ENCODE measurements at regions not wholly inside any gene's neighbourhood (a gene's known extent, or its start where the extent isn't known, plus 50 kb on each side); places are given as distances from the start of the nearest gene placed in this dataset.

DNA sequence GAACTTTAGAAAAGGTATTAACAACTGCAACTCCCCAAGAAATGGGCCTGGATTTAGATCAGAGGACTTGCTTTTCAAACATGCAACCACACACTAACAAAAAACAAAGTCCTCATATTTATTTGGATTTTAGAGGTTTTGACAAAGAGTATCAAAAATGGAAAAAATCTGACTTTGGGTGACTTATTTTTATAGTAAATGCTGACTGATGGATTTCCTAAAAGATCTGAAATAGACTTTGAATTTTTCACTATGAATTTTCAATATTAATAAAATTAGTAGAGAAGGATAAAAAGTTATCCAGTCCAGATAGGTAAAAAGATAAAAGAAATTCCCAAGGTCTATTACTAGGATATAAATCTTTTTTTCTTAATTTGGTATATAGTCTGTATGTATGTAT lies 253.5 kb downstream of the KCNJ2 start:
- H3K27ac ChIP-seq = no peak overlapping the region
- TF ChIP-seq, protein P1, sequence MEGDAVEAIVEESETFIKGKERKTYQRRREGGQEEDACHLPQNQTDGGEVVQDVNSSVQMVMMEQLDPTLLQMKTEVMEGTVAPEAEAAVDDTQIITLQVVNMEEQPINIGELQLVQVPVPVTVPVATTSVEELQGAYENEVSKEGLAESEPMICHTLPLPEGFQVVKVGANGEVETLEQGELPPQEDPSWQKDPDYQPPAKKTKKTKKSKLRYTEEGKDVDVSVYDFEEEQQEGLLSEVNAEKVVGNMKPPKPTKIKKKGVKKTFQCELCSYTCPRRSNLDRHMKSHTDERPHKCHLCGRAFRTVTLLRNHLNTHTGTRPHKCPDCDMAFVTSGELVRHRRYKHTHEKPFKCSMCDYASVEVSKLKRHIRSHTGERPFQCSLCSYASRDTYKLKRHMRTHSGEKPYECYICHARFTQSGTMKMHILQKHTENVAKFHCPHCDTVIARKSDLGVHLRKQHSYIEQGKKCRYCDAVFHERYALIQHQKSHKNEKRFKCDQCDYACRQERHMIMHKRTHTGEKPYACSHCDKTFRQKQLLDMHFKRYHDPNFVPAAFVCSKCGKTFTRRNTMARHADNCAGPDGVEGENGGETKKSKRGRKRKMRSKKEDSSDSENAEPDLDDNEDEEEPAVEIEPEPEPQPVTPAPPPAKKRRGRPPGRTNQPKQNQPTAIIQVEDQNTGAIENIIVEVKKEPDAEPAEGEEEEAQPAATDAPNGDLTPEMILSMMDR (IDR thresholded peaks at IDR 0.05) = no peak
- H3K4me1 ChIP-seq (ENCODE audit: control insufficient read depth in 1 of 2, insufficient read depth in 1 of 2, low read depth in 1 of 2, low read length in 1 of 2) = no peaks in the 10 kb centered on the region
- H3K4me3 ChIP-seq (ENCODE audit: low read depth in 1 of 2, low read length in 1 of 2) = no peak overlapping the region
- H3K36me3 ChIP-seq = no peaks in the 10 kb centered on the region
- H3K9me3 ChIP-seq = no peaks in the 10 kb centered on the region
- H3K27me3 ChIP-seq = no peaks in the 10 kb centered on the region

DNA sequence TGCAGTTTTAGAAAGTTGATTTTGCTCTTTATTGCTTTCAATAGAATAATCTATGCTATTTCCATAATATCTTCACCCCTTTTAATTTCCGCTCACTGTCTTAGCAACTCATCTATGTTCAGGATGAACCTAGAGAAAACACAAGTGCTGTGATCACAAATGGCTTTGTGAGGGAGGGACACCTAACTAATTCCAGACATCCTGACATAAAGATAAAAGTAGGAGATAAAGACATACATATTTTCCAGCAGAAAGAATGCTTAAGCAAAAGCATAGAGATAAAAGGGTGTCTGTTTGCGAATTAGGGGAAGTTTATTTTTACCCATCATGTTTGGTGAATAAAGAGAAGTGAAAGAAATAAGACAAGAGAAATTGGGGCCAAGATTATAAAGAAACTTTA lies 254.2 kb downstream of the KCNJ2 start:
- Histone ChIP-seq H3K4me3 (ENCODE audit: low read depth in 1 of 2, low read length in 1 of 2) (no peak overlapping the region), H3K27ac (no peak overlapping the region), H3K36me3 (no peaks in the 10 kb centered on the region), H3K27me3 (no peaks in the 10 kb centered on the region), H3K9me3 (no peaks in the 10 kb centered on the region), H3K4me1 (ENCODE audit: control insufficient read depth in 1 of 2, insufficient read depth in 1 of 2, low read depth in 1 of 2, low read length in 1 of 2) (no peaks in the 10 kb centered on the region)
- TF ChIP-seq, protein P1 (IDR thresholded peaks at IDR 0.05) = no peak

DNA sequence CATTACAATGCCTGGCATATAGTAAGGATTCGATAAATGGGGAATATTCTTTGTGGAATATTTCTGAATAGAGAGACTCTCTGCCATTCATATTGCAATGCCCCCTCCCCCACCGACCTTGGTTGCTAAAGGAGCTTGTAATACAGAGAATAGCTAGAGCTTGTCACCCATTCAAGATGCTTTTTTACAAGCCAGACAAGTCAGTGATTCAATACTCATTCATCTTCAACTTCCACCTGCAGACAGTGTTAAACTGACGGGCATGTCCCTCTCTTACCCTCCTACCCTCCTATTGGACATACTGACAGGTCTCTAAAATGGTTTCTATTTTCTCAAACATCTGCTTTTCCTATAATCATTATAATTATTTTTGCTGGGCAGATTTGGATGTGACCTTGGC lies 257.4 kb downstream of the KCNJ2 start:
- H3K27me3 ChIP-seq = peaks cover 6% of the 10 kb centered on the region
- H3K4me3 ChIP-seq (ENCODE audit: low read depth in 1 of 2, low read length in 1 of 2) = no peak overlapping the region
- TF ChIP-seq, protein P1 (IDR thresholded peaks at IDR 0.05) = no peak
- no peaks in the 10 kb centered on the region for H3K9me3 ChIP-seq
- no peaks in the 10 kb centered on the region for H3K36me3 ChIP-seq
- H3K4me1 ChIP-seq (ENCODE audit: control insufficient read depth in 1 of 2, insufficient read depth in 1 of 2, low read depth in 1 of 2, low read length in 1 of 2) = no peaks in the 10 kb centered on the region
- no peak overlapping the region for H3K27ac ChIP-seq

DNA sequence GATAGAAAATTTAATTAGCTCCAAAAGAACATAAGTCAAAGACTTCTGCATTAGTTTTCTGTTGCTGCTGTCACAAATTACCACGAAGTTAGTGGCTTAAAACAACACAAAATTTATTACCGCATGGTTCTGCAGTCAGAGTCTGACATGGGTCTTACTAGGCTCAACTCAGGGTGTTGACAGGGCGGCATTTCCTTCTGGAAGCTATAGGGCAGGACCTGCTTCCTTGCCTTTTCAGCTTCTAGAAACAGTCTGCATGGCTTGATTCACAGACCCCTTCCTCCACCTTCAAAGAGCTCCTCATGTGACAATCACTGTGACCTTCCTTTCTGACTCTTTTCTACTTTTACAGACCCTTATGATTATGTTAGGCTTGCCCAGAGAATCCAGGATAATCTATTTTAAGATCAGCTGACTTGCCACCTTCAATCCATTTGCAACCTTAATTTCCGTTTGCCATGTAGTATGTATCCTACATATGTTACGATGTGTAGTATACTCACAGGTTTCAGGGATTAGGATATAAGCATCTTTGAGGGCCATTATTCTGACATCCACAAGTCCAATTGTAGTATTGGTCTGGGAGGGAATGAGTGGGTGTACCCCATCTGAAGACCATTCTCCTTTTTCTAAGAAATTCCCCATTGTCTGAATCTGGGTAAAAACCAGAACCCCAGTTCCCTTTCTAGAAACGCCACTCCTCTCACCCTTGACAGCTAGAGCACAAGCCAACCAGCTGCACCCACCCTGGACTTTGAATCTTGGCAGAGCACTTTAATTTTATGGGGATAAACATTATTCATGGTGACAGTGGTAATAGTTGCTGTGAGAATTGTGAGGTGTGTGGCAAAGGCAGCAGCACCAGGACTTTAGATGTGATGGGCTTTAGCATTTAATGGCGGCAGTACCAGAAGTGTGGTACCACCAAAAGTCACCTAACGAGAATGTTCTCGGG lies 265.5 kb downstream of the KCNJ2 start:
- TF ChIP-seq, protein P1 (IDR thresholded peaks at IDR 0.05) = no peak
- H3K27ac ChIP-seq = no peak overlapping the region
- H3K27me3 ChIP-seq = peaks cover 6% of the 10 kb centered on the region
- no peaks in the 10 kb centered on the region for H3K36me3 ChIP-seq
- no peaks in the 10 kb centered on the region for H3K9me3 ChIP-seq
- H3K4me3 ChIP-seq (ENCODE audit: low read depth in 1 of 2, low read length in 1 of 2) = no peak overlapping the region
- H3K4me1 ChIP-seq (ENCODE audit: control insufficient read depth in 1 of 2, insufficient read depth in 1 of 2, low read depth in 1 of 2, low read length in 1 of 2) = no peaks in the 10 kb centered on the region

DNA sequence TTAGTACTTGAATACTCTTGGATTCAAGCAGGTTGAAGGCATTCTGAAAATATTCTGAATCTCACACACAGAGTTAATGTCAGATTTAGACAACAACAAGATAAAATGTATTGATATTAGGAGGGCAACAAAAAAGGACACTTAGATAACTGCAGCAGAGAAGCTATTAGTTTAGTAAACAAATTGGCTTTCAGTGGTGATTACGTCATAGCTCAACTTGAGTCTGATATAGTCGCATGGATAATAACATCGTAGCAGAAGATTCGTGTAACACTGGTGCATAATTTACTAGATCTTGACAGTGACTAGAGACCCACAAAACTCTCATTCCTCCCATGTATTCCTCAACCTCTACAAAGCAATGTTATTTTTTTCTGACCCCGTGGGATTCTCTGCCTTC lies 268.3 kb downstream of the KCNJ2 start:
- no peaks in the 10 kb centered on the region for H3K36me3 ChIP-seq
- no peaks in the 10 kb centered on the region for H3K27me3 ChIP-seq
- H3K4me3 ChIP-seq (ENCODE audit: low read depth in 1 of 2, low read length in 1 of 2) = no peak overlapping the region
- no peaks in the 10 kb centered on the region for H3K4me1 ChIP-seq (ENCODE audit: control insufficient read depth in 1 of 2, insufficient read depth in 1 of 2, low read depth in 1 of 2, low read length in 1 of 2)
- H3K9me3 ChIP-seq = no peaks in the 10 kb centered on the region
- TF ChIP-seq, protein P1 (IDR thresholded peaks at IDR 0.05) = no peak
- H3K27ac ChIP-seq = no peak overlapping the region
